ENCODE measurements at regions not wholly inside any gene's neighbourhood (a gene's known extent, or its start where the extent isn't known, plus 50 kb on each side); places are given as distances from the start of the nearest gene placed in this dataset.

DNA sequence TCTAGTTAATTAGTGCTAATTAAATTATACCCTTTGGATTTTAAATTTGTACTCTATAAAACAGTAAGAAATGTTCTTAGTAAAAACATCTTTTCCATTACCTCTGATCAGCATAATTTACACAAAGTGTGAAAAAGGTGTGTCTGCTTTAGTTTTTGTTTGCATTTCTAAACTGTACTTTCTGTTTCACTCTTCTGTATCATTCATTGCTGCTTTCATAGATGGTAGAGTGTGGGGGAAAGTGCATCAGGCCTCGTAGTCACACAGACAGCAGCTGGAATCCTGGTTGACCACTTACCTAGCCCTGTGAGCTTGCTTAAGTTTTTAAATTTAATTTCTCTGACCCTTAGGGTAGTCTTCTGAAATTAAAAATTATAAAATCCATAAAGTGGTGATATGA is 275.4 kb upstream of the PITX2 start:
- H3K4me1 Mint-ChIP-seq: peaks cover 13% of the 10 kb centered on the region
- no peaks in the 10 kb centered on the region for H3K36me3 Mint-ChIP-seq (ENCODE audit: low read depth)
- no peaks in the 10 kb centered on the region for H3K9me3 Mint-ChIP-seq
- H3K4me3 Mint-ChIP-seq: no peak overlapping the region
- H3K27me3 Mint-ChIP-seq (ENCODE audit: low read depth): no peaks in the 10 kb centered on the region
- no peak overlapping the region for H3K27ac Mint-ChIP-seq
- TF ChIP-seq, protein P1, sequence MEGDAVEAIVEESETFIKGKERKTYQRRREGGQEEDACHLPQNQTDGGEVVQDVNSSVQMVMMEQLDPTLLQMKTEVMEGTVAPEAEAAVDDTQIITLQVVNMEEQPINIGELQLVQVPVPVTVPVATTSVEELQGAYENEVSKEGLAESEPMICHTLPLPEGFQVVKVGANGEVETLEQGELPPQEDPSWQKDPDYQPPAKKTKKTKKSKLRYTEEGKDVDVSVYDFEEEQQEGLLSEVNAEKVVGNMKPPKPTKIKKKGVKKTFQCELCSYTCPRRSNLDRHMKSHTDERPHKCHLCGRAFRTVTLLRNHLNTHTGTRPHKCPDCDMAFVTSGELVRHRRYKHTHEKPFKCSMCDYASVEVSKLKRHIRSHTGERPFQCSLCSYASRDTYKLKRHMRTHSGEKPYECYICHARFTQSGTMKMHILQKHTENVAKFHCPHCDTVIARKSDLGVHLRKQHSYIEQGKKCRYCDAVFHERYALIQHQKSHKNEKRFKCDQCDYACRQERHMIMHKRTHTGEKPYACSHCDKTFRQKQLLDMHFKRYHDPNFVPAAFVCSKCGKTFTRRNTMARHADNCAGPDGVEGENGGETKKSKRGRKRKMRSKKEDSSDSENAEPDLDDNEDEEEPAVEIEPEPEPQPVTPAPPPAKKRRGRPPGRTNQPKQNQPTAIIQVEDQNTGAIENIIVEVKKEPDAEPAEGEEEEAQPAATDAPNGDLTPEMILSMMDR (IDR thresholded peaks at IDR 0.05; ENCODE audit: unreplicated experiment in 3 of 3): no peak

DNA sequence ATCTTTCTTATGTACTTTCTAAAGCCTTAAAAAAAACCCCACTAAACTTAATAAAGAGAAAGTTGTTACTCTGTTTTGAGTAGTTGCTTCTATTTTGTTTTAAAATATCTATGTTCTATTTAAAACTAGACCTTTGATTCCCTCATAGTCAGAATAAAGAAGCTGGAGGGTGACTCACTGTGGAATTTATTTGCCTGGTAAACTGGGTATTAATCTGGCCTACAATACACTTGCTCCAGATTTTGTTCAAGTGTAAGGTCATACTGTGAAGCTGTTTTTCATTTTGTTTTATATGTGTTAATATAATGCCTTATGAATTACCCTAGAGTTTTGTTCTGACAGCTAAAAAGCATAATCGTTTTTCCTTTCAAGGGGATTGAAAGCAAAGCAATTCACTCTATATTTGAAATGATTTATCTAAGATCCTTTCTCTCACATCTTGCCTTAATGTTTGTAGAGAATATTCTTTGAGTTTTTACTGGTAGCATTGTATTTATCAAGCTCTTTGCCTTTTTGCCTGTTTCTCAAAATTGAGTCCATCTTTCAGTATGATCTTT is 277.4 kb upstream of the PITX2 start:
- H3K4me3 Mint-ChIP-seq: no peak overlapping the region
- TF ChIP-seq, protein P1 (IDR thresholded peaks at IDR 0.05; ENCODE audit: unreplicated experiment in 3 of 3): no peak
- H3K36me3 Mint-ChIP-seq (ENCODE audit: low read depth): no peaks in the 10 kb centered on the region
- H3K27ac Mint-ChIP-seq: no peak overlapping the region
- H3K9me3 Mint-ChIP-seq: no peaks in the 10 kb centered on the region
- peaks cover 13% of the 10 kb centered on the region for H3K4me1 Mint-ChIP-seq
- no peaks in the 10 kb centered on the region for H3K27me3 Mint-ChIP-seq (ENCODE audit: low read depth)

DNA sequence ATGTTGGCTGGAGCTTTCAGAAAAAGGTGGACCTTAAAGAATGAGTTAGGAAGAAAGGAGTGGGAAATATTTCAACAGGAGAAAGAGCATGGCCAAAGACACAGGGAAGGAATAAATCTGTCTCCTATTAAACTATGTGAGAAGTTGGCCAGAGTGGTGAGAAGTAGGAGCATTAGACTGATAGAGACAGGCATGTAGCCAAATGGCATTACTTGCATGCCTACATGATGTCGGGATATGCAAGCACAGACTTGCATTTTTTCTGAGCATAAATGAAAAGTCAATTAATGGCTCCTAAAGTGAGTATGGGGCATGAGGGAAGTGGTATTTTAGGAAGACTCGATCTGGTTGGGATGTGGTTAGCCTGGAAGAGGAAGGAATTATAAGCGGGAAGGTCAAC is 279.6 kb upstream of the PITX2 start:
- H3K27me3 Mint-ChIP-seq (ENCODE audit: low read depth): peaks cover 6% of the 10 kb centered on the region
- TF ChIP-seq, protein P1 (IDR thresholded peaks at IDR 0.05; ENCODE audit: unreplicated experiment in 3 of 3): no peak
- H3K9me3 Mint-ChIP-seq: no peaks in the 10 kb centered on the region
- peaks cover 13% of the 10 kb centered on the region for H3K4me1 Mint-ChIP-seq
- H3K27ac Mint-ChIP-seq: no peak overlapping the region
- no peak overlapping the region for H3K4me3 Mint-ChIP-seq
- H3K36me3 Mint-ChIP-seq (ENCODE audit: low read depth): no peaks in the 10 kb centered on the region

DNA sequence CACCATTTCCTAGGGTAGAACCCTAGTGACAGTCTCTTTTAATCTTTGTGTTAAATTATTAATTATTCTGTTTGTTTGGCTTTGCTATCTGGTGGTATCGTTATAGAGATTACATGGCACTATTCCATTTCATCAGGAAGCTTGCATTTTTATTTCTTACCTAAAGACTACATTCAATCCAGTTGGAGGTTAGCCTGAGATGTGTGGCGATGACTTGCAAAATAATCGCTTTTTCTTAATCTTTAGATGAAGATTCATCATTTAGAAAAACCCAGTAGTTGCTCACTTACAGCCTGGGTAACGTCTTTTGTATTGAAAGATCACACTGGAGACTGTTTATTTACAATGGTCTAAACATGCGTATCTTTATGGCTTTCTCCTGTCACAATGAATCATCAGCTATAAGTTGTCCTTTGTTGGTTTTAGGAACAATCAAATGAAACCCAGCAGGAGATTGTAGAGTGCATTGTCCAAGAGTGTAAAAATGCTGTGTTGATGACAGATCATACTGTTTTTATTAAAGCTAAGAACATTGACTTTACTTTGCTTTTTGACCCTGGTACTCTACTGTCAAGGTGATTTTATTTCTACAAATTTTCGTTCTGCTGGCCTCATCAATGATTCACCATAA is 281.7 kb upstream of the PITX2 start:
- Mint-ChIP-seq H3K36me3 (ENCODE audit: low read depth) (no peaks in the 10 kb centered on the region), H3K9me3 (no peaks in the 10 kb centered on the region), H3K27ac (no peak overlapping the region), H3K4me3 (no peak overlapping the region), H3K4me1 (peaks cover 4% of the 10 kb centered on the region), H3K27me3 (ENCODE audit: low read depth) (peaks cover 6% of the 10 kb centered on the region)
- TF ChIP-seq, protein P1 (IDR thresholded peaks at IDR 0.05; ENCODE audit: unreplicated experiment in 3 of 3): no peak

DNA sequence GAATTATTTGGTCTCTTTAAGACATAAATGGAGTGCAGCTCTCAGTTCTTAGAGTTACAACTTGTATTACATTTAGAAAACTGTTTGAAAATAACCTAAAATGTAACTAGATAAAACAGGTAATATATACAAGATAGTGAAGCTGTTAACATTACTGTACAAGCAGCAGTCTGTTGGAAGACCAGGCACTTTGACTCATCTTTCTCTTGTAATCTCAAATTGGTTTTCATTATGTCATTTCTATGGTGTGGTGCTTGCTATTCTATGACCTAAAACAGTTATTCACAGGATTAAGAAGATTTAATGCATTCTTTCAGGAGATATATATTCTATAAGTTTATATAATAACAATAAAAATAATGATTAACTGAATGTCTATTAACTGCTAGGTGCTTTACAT is 282.5 kb upstream of the PITX2 start:
- no peak overlapping the region for H3K27ac Mint-ChIP-seq
- H3K9me3 Mint-ChIP-seq: no peaks in the 10 kb centered on the region
- no peaks in the 10 kb centered on the region for H3K36me3 Mint-ChIP-seq (ENCODE audit: low read depth)
- H3K4me1 Mint-ChIP-seq: no peaks in the 10 kb centered on the region
- peaks cover 6% of the 10 kb centered on the region for H3K27me3 Mint-ChIP-seq (ENCODE audit: low read depth)
- no peak overlapping the region for H3K4me3 Mint-ChIP-seq
- TF ChIP-seq, protein P1 (IDR thresholded peaks at IDR 0.05; ENCODE audit: unreplicated experiment in 3 of 3): no peak

DNA sequence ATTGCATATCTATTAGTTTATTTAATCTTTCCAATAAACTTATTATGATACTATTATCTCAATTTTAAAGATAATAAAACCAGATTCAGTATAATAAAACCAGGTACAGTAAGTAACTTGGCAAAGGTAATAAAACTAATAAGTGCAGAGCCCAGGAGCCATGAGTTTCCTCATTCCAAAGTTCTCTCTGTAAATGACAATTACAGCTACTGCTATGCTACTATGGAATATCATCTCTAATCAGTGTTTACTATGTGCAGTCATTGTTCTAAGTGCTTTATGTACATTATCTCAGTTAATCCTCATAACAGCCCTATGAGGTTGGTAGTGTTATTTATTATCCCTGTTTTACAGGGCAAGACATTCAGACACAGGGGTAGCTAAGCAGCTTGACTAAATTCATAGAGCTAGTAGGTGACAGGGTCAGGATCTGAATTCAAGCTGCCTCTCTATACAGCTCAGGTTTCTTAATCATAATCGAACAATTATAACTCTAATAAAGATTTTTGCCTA is 285.0 kb upstream of the PITX2 start:
- no peaks in the 10 kb centered on the region for H3K36me3 Mint-ChIP-seq (ENCODE audit: low read depth)
- H3K27me3 Mint-ChIP-seq (ENCODE audit: low read depth): peaks cover 6% of the 10 kb centered on the region
- H3K4me3 Mint-ChIP-seq: no peak overlapping the region
- H3K9me3 Mint-ChIP-seq: no peaks in the 10 kb centered on the region
- no peak overlapping the region for H3K27ac Mint-ChIP-seq
- H3K4me1 Mint-ChIP-seq: no peaks in the 10 kb centered on the region
- TF ChIP-seq, protein P1 (IDR thresholded peaks at IDR 0.05; ENCODE audit: unreplicated experiment in 3 of 3): no peak
